Adrenal gland (tissue), 9 donors: ENCODE measurements at regions not wholly inside any gene's neighbourhood (a gene's known extent, or its start where the extent isn't known, plus 50 kb on each side); places are given as distances from the start of the nearest gene placed in this dataset.

Experiments
- DNase-seq, 7 donors: peaks; one replicate each; pipeline ENCODE4 v3.0.0-alpha.2; 2019 to 2020
- H3K27ac ChIP-seq, 5 donors: fragments of 200-600 bp; sonication (generic) in 4 of 5; 1 replicate in 3 of 5; 2 replicates in 2 of 5; pipeline versions ENCODE4 v1.5.1 to v1.8.0; 2016 to 2020; ENCODE audit warnings: mild to moderate bottlenecking in 1 of 5
- H3K27me3 ChIP-seq: fragments of 200-600 bp; 2 replicates; pipeline ENCODE4 v1.8.0; 2021
- H3K36me3 ChIP-seq, 2 donors: fragments of 200-600 bp; replicated peaks in 1 of 2; 1 replicate in 1 of 2; 2 replicates in 1 of 2; pipeline versions ENCODE4 v1.5.1 to v1.8.0; 2018 to 2022
- H3K4me1 ChIP-seq, 2 donors: fragments of 200-600 bp; replicated peaks in 1 of 2; 1 replicate in 1 of 2; 2 replicates in 1 of 2; pipeline versions ENCODE4 v1.5.1 to v1.8.0; 2018 to 2021
- H3K4me3 ChIP-seq, 4 donors: fragments of 200-600 bp; sonication (generic) in 3 of 4; one replicate each; pipeline ENCODE4 v1.5.1; 2016 to 2018
- H3K9me3 ChIP-seq, 3 donors: fragments of 200-600 bp; sonication (generic) in 1 of 3; replicated peaks in 1 of 3; 1 replicate in 2 of 3; 2 replicates in 1 of 3; pipeline versions ENCODE4 v1.5.1 to v1.8.0; 2016 to 2021
- POLR2A ChIP-seq, 2 donors: fragments of 450-650 bp; IDR thresholded peaks; one replicate each; pipeline ENCODE4 v1.6.1; 2017; ENCODE audit warnings: antibody characterized with exemption in 2 of 2, mild to moderate bottlenecking in 2 of 2, moderate library complexity in 1 of 2
- WGBS, 4 donors: extraction: QIAGEN DNeasy Blood & Tissue Kit in 2 of 4; methylation state at CpG; one replicate each; pipeline versions ENCODE4 v1.1.5 to v1.1.7; 2013 to 2017; 5-methylcytosine and 5-hydroxymethylcytosine counted together
- intact Hi-C, 2 donors: fragments of 100-400 bp; cut with DNase I; formaldehyde crosslinking; loops; one replicate each; pipeline versions ENCODE4 v1.14.1 to v1.15.0; 2022 to 2023
- TF ChIP-seq, protein P1 (sequence below), 6 experiments: fragments of 450-650 bp in 4 of 6; fragments of 200-600 bp in 2 of 6; sonication (generic) in 1 of 6; IDR thresholded peaks; 1 replicate in 5 of 6; 2 replicates in 1 of 6; pipeline versions ENCODE4 v1.5.1 to v1.8.0; 2016 to 2021; ENCODE audit warnings: antibody characterized with exemption in 6 of 6, mild to moderate bottlenecking in 2 of 6, moderate library complexity in 1 of 6
- donor health status: healthy with polysubstance abuse.
- donor health status: Bipolar disorder and iron deficiency.
- donor health status: DM: yes; HTN: yes; CAD: no.
- donor health status: DM: no; HTN: no; CAD: no.
- donor health status: DM: no; HTN: no; CAD: no.

DNA sequence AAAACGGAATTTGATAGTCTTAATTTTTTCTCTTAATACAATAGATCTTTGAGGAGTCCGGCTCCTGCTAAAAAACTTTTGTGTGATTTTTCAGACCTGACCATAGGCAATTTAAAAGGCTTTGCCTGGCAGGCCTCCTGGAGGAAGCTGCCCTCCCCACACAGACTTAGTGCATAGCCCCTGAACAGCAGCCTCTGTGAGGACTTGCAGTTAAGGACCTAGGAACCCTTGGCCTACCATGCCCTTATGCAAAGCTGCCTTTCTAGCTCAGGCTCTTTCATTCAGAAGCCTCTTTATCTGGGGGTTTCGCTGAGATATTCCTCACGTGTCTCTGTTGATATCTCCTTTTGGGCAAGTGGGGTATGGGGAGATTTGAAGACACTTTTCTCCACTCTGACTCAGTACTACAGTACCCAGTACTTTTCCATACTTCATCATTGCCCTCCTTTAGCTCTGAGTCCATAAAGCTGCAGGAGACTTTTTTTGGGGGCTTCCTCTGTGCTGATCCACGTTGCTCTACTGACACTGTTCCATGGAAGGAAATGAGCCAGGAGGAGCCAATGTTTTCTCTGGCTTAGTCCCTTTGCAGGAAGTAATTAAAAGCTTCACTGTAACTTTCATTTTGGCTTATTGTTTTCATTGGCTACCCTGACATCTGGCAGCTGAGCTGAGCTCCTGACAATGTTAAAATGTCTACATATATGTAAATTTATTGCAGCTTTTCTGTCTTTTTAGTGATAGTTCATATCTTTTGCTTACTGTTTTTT lies 283.1 kb downstream of the TDRD3 start:
- Histone ChIP-seq H3K36me3 (no peaks in the 10 kb centered on the region), H3K27ac (no peak overlapping the region), H3K27me3 (no peaks in the 10 kb centered on the region), H3K4me1 (no peaks in the 10 kb centered on the region), H3K4me3 (no peak overlapping the region), H3K9me3 (no peaks in the 10 kb centered on the region)
- WGBS, 4 donors, result 72 to 79% (median 73%) methylated on average over 5 of the region's 5 CpGs
- TF ChIP-seq, protein P1, sequence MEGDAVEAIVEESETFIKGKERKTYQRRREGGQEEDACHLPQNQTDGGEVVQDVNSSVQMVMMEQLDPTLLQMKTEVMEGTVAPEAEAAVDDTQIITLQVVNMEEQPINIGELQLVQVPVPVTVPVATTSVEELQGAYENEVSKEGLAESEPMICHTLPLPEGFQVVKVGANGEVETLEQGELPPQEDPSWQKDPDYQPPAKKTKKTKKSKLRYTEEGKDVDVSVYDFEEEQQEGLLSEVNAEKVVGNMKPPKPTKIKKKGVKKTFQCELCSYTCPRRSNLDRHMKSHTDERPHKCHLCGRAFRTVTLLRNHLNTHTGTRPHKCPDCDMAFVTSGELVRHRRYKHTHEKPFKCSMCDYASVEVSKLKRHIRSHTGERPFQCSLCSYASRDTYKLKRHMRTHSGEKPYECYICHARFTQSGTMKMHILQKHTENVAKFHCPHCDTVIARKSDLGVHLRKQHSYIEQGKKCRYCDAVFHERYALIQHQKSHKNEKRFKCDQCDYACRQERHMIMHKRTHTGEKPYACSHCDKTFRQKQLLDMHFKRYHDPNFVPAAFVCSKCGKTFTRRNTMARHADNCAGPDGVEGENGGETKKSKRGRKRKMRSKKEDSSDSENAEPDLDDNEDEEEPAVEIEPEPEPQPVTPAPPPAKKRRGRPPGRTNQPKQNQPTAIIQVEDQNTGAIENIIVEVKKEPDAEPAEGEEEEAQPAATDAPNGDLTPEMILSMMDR (IDR thresholded peaks at IDR 0.05), result no peak
- TF ChIP-seq POLR2A (IDR thresholded peaks at IDR 0.05), result no peak
- intact Hi-C loops, result no loop called here
- DNase-seq, result no peak

- no peak overlapping the region for H3K4me3 ChIP-seq
- no peaks in the 10 kb centered on the region for H3K36me3 ChIP-seq
- H3K27me3 ChIP-seq, result no peaks in the 10 kb centered on the region
- WGBS, 4 donors, result 89 to 95% (median 93%) methylated on average over 4 of the region's 4 CpGs
- no peak for DNase-seq
- intact Hi-C loops, result no loop called here
- no peak for TF ChIP-seq POLR2A (IDR thresholded peaks at IDR 0.05)
- TF ChIP-seq, protein P1 (IDR thresholded peaks at IDR 0.05), result no peak
- no peaks in the 10 kb centered on the region for H3K9me3 ChIP-seq
- no peak overlapping the region for H3K27ac ChIP-seq
- H3K4me1 ChIP-seq, result no peaks in the 10 kb centered on the region
Observed at GRCh38 chr13:60679131-60679530, 282.1 kb downstream of the TDRD3 start.

GRCh38 chr13:60671386-60671785 lies 274.4 kb downstream of the TDRD3 start:
- Histone ChIP-seq H3K27ac (no peak overlapping the region), H3K4me1 (no peaks in the 10 kb centered on the region), H3K4me3 (no peak overlapping the region), H3K27me3 (no peaks in the 10 kb centered on the region), H3K9me3 (no peaks in the 10 kb centered on the region), H3K36me3 (no peaks in the 10 kb centered on the region)
- no peak for TF ChIP-seq POLR2A (IDR thresholded peaks at IDR 0.05)
- TF ChIP-seq, protein P1 (IDR thresholded peaks at IDR 0.05), result no peak
- intact Hi-C loops, result no loop called here
- DNase-seq, result no peak

- Histone ChIP-seq H3K4me1 (no peaks in the 10 kb centered on the region), H3K27me3 (no peaks in the 10 kb centered on the region), H3K9me3 (no peaks in the 10 kb centered on the region), H3K36me3 (no peaks in the 10 kb centered on the region), H3K27ac (no peak overlapping the region), H3K4me3 (no peak overlapping the region)
- WGBS, 4 donors, result 70 to 94% (median 80%) methylated on average over 3 to 4 of the region's 4 CpGs
- TF ChIP-seq, protein P1 (IDR thresholded peaks at IDR 0.05), result no peak
- no peak for TF ChIP-seq POLR2A (IDR thresholded peaks at IDR 0.05)
- intact Hi-C loops, result no loop called here
- DNase-seq, result no peak
Observed at GRCh38 chr13:60663788-60664187, 266.8 kb downstream of the TDRD3 start.
